ENCODE measurements at regions not wholly inside any gene's neighbourhood (a gene's known extent, or its start where the extent isn't known, plus 50 kb on each side); places are given as distances from the start of the nearest gene placed in this dataset.

GRCh38 chr6:144758602-144759001, 473.5 kb downstream of the UTRN start:
- TF ChIP-seq CTCF (IDR thresholded peaks at IDR 0.05) (no peak), POLR2A (IDR thresholded peaks at IDR 0.05) (no peak)
